ENCODE measurements at regions not wholly inside any gene's neighbourhood (a gene's known extent, or its start where the extent isn't known, plus 50 kb on each side); places are given as distances from the start of the nearest gene placed in this dataset.

GRCh38 chr10:52864201-52865106 lies 91.9 kb upstream of the MBL2 start:
- ATAC-seq (peak in 3 of 4 donors; percentile 21 to 35 (median 28)), DNase-seq (peak in 1 of 3 donors; percentile 19)
- no peak for TF ChIP-seq POLR2A (IDR thresholded peaks at IDR 0.05)
- TF ChIP-seq CTCF (IDR thresholded peaks at IDR 0.05), result no peak
- 47% methylated on average over 6 of the region's 10 CpGs for WGBS (ENCODE audit: insufficient coverage, low coverage, low lambda C conversion rate, missing lambda C conversion rate)
- H3K36me3 ChIP-seq, result no peaks in the 10 kb centered on the region
- H3K9me3 ChIP-seq, result no peaks in the 10 kb centered on the region
- no peak overlapping the region for H3K4me3 ChIP-seq
- no peaks in the 10 kb centered on the region for H3K27me3 ChIP-seq
- no peak overlapping the region for H3K27ac ChIP-seq
- no peaks in the 10 kb centered on the region for H3K4me1 ChIP-seq
- intact Hi-C loops (cut with DNase I), result no loop called here

GRCh38 chr10:52858722-52859121 lies 86.1 kb upstream of the MBL2 start:
- Histone ChIP-seq H3K4me3 (no peak overlapping the region), H3K36me3 (no peaks in the 10 kb centered on the region), H3K9me3 (no peaks in the 10 kb centered on the region), H3K27ac (no peak overlapping the region), H3K27me3 (no peaks in the 10 kb centered on the region), H3K4me1 (no peaks in the 10 kb centered on the region)
- 51% methylated on average over 2 of the region's 2 CpGs for WGBS (ENCODE audit: insufficient coverage, low coverage, low lambda C conversion rate, missing lambda C conversion rate)
- DNase-seq, result no peak
- intact Hi-C loops (cut with DNase I), result no loop called here
- no peak for TF ChIP-seq CTCF (IDR thresholded peaks at IDR 0.05)
- no peak for ATAC-seq

- DNase-seq, result no peak
- Histone ChIP-seq H3K4me3 (no peak overlapping the region), H3K27me3 (no peaks in the 10 kb centered on the region), H3K9me3 (no peaks in the 10 kb centered on the region), H3K4me1 (no peaks in the 10 kb centered on the region), H3K36me3 (no peaks in the 10 kb centered on the region), H3K27ac (no peak overlapping the region)
- WGBS (ENCODE audit: insufficient coverage, low coverage, low lambda C conversion rate, missing lambda C conversion rate), result 22% methylated on average over 1 of the region's 1 CpG
- no peak for ATAC-seq
- intact Hi-C loops (cut with DNase I), result no loop called here
- no peak for TF ChIP-seq POLR2A (IDR thresholded peaks at IDR 0.05)
- no peak for TF ChIP-seq CTCF (IDR thresholded peaks at IDR 0.05)
Measured at GRCh38 chr10:52855546-52856325, 83.2 kb upstream of the MBL2 start.

GRCh38 chr10:52853704-52854103 lies 81.1 kb upstream of the MBL2 start:
- Histone ChIP-seq H3K4me3 (no peak overlapping the region), H3K27me3 (no peaks in the 10 kb centered on the region), H3K27ac (no peak overlapping the region), H3K36me3 (no peaks in the 10 kb centered on the region), H3K9me3 (no peaks in the 10 kb centered on the region), H3K4me1 (no peaks in the 10 kb centered on the region)
- 62% methylated on average over 4 of the region's 4 CpGs for WGBS (ENCODE audit: insufficient coverage, low coverage, low lambda C conversion rate, missing lambda C conversion rate)
- DNase-seq (no peak), ATAC-seq (no peak)
- intact Hi-C loops (cut with DNase I), result no loop called here
- no peak for TF ChIP-seq CTCF (IDR thresholded peaks at IDR 0.05)
- TF ChIP-seq POLR2A (IDR thresholded peaks at IDR 0.05), result no peak
